GM12892 (cell line): ENCODE measurements at regions not wholly inside any gene's neighbourhood (a gene's known extent, or its start where the extent isn't known, plus 50 kb on each side); places are given as distances from the start of the nearest gene placed in this dataset.

Source experiments
- POLR2A ChIP-seq: IDR thresholded peaks from 2 replicates; pipeline ENCODE4 v1.6.1; 2011; ENCODE audit warnings: low read depth, low read length, control low read depth
- POLR2AphosphoS5 ChIP-seq: IDR thresholded peaks from 2 replicates; pipeline ENCODE4 v1.6.1; 2011; ENCODE audit warnings: low read depth, low read length, control low read depth

- TF ChIP-seq POLR2A (no peak), POLR2AphosphoS5 (no peak)
Measured at GRCh38 chr18:60247103-60247502, 125.5 kb downstream of the MC4R start.
